Esophagus muscularis mucosa (tissue), 4 donors: ENCODE measurements at regions not wholly inside any gene's neighbourhood (a gene's known extent, or its start where the extent isn't known, plus 50 kb on each side); places are given as distances from the start of the nearest gene placed in this dataset.

Source experiments
- CTCF ChIP-seq, 3 experiments: fragments of 200-600 bp in 2 of 3; fragments of 450-650 bp in 1 of 3; sonication (generic) in 2 of 3; IDR thresholded peaks; one replicate each; pipeline ENCODE4 v1.5.1; 2017 to 2019; ENCODE audit warnings: antibody characterized with exemption in 3 of 3, mild to moderate bottlenecking in 2 of 3, moderate library complexity in 1 of 3
- EP300 ChIP-seq: sonication (generic); formaldehyde crosslinking; IDR thresholded peaks from one replicate; pipeline ENCODE4 v1.6.1; 2017; ENCODE audit warnings: antibody characterized with exemption
- POLR2A ChIP-seq: fragments of 450-650 bp; IDR thresholded peaks from one replicate; pipeline ENCODE4 v1.6.1; 2017; ENCODE audit warnings: antibody characterized with exemption, moderate library complexity, mild to moderate bottlenecking, low read depth

DNA sequence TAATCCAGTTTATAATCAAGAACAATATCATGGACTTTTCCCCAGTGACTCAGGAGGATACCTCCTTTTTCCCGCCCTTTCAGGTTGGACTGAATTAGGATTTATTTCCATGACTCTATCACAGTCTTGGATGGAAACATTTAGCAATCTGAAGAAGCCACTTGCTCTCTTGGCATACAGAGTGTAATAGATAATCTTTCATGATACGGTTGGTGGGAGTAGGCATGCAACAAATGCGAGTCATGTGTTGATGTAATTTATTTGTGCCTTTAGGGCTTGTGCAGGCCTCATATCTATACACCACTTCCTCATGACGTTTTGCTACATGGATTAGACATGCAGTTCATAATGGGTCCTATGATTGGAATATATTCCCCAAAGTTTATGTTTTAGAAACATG lies 54.2 kb upstream of the MCTP2 start:
- TF ChIP-seq CTCF (IDR thresholded peaks at IDR 0.05) (no peak), EP300 (no peak), POLR2A (no peak)
